Esophagus squamous epithelium (tissue), 4 donors: ENCODE measurements at regions not wholly inside any gene's neighbourhood (a gene's known extent, or its start where the extent isn't known, plus 50 kb on each side); places are given as distances from the start of the nearest gene placed in this dataset.

Experiments used
- CTCF ChIP-seq, 6 experiments: fragments of 450-650 bp in 4 of 6; fragments of 200-600 bp in 2 of 6; sonication (generic) in 2 of 6; IDR thresholded peaks; one replicate each; pipeline ENCODE4 v1.5.1; 2016 to 2019; ENCODE audit warnings: antibody characterized with exemption in 6 of 6, mild to moderate bottlenecking in 4 of 6, moderate library complexity in 4 of 6
- POLR2A ChIP-seq, 4 donors: fragments of 450-650 bp; IDR thresholded peaks; one replicate each; pipeline ENCODE4 v1.6.1; 2017; ENCODE audit warnings: antibody characterized with exemption in 4 of 4, mild to moderate bottlenecking in 4 of 4, moderate library complexity in 3 of 4

- TF ChIP-seq CTCF (IDR thresholded peaks at IDR 0.05) (no peak), POLR2A (IDR thresholded peaks at IDR 0.05) (no peak)
Measured at GRCh38 chr2:117360586-117360985, 453.9 kb upstream of the DDX18 start.
